T-helper 2 cell treated with Interferon-gamma antibody and Interleukin-4, amounts not matched to agents 5 μg/mL and 100 μg/mL, for 36 hours (primary cell): ENCODE measurements at regions not wholly inside any gene's neighbourhood (a gene's known extent, or its start where the extent isn't known, plus 50 kb on each side); places are given as distances from the start of the nearest gene placed in this dataset.
"Not testable (repeated sequence)": the region's sequence is repeated elsewhere in the genome, so short reads cannot be mapped to it uniquely, and the experiment has no call there.

Experiments
- DNase-seq: peaks from one replicate; pipeline ENCODE4 v3.0.0; 2021; ENCODE audit warnings: low spot score
- H3K27ac Mint-ChIP-seq: one replicate; pipeline ENCODE4 v1.8.0; 2021; ENCODE audit warnings: mild to moderate bottlenecking, mixed read lengths
- H3K27me3 Mint-ChIP-seq: one replicate; pipeline ENCODE4 v1.8.0; 2021; ENCODE audit warnings: low read depth, mixed read lengths
- H3K36me3 Mint-ChIP-seq: one replicate; pipeline ENCODE4 v1.8.0; 2021; ENCODE audit warnings: low read depth, mixed read lengths
- H3K4me1 Mint-ChIP-seq: one replicate; pipeline ENCODE4 v1.8.0; 2021; ENCODE audit warnings: low read depth, mixed read lengths
- H3K4me3 Mint-ChIP-seq: one replicate; pipeline ENCODE4 v1.8.0; 2022; ENCODE audit warnings: mild to moderate bottlenecking, moderate library complexity, mixed read lengths
- H3K9me3 Mint-ChIP-seq: one replicate; pipeline ENCODE4 v1.8.0; 2021; ENCODE audit warnings: mixed read lengths

DNA sequence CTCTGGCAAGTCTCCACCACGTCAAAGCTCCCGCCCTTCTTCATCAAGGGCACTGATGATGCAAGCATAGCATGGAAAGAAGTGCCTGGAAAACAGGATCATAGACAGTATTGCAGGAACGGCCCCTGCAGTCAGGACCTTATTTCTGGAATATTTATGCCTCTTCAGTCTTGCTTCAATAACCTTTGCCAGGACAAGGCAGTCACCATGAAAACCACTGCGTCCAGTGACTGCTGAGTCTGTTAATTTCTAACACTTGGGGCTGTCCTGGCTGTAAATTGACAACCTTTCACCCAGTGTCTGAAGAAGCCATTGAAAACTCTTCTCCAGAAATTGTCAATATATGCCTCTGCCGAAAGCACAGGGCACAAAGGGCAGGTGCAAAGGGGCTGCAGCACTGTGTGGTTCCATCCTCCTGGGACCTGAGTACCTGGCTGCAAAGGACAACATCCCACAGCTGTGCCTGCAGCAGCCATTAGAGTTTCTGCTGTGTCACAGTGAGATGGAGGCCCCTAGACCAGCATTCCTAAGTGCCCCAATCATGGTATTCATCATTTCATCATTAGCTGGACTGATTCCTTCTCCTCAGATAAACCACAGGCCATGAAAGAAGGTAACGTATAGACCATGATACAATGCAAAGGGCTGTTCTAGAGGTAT is 819.6 kb downstream of the RNF144A start:
- Mint-ChIP-seq H3K36me3 (peaks cover 79% of the 10 kb centered on the region), H3K9me3 (peaks cover 39% of the 10 kb centered on the region), H3K4me1 (peaks cover 24% of the 10 kb centered on the region), H3K27ac (no peak overlapping the region), H3K4me3 (no peak overlapping the region), H3K27me3 (no peaks in the 10 kb centered on the region)
- DNase-seq: no peak

DNA sequence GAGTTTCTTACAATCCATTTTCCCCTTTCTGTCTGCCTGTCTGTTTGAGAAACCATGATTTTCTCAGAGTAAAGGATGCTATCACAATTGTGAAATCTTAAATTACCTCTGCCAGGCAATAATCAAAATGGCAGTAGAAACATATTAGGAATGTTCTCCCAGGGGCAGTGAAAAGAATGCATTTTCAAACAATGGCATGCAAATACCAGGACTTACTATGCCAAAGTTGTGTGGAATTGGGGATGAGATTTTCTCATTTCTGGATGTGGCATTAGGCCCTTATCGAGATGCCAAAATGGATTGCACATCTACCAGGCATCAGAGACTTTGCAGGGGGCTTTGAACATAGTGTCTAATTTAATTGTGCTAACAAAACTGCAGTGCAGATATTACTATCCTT is 821.4 kb downstream of the RNF144A start:
- Mint-ChIP-seq H3K4me3 (no peak overlapping the region), H3K9me3 (peaks cover 56% of the 10 kb centered on the region), H3K4me1 (peaks cover 18% of the 10 kb centered on the region), H3K27me3 (no peaks in the 10 kb centered on the region), H3K27ac (no peak overlapping the region), H3K36me3 (peaks cover 82% of the 10 kb centered on the region)
- no peak for DNase-seq

DNA sequence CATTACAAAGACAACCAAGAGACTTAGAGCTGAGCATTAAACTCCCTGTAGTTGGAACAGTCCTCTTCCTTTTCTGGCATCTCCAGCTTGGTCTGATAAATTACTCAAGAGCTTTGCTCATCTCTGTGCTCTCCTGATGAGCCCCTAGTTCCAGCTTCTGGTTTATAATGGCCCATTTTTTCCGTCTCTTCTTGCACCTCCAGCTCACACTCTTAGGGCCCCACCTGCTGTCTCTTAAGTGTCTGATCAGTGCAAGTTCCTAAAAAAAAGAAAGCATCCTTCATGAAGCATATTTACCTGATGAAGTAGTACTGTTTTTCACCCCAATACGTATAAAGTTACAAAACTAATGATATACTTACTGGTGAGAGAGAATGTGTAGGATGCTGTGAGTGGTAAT is 822.9 kb downstream of the RNF144A start:
- Mint-ChIP-seq H3K9me3 (peaks cover 61% of the 10 kb centered on the region), H3K27me3 (no peaks in the 10 kb centered on the region), H3K36me3 (peaks cover 84% of the 10 kb centered on the region), H3K4me1 (peaks cover 24% of the 10 kb centered on the region), H3K4me3 (no peak overlapping the region), H3K27ac (no peak overlapping the region)
- no peak for DNase-seq

DNA sequence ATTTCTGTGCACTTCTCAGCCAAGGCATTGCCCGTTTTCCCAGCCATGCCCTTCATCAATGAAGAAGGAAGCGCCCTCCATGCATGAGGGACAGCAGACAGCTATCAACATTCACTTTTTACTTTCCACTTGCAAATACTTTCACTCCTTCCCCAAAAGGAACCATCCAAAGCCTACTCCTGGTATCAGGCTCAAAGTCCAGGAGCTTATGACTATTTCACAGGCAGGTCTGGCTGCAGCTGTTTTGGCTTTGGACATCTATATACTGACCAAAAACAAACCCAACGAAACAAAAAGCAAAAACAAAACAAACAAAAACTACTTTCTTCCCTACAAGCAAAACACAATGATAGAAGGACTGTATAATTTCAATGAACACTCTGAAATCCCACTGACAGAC is 825.1 kb downstream of the RNF144A start:
- Mint-ChIP-seq H3K36me3 (peaks cover 80% of the 10 kb centered on the region), H3K4me3 (no peak overlapping the region), H3K9me3 (peaks cover 63% of the 10 kb centered on the region), H3K27me3 (no peaks in the 10 kb centered on the region), H3K27ac (no peak overlapping the region), H3K4me1 (peaks cover 19% of the 10 kb centered on the region)
- DNase-seq: no peak

DNA sequence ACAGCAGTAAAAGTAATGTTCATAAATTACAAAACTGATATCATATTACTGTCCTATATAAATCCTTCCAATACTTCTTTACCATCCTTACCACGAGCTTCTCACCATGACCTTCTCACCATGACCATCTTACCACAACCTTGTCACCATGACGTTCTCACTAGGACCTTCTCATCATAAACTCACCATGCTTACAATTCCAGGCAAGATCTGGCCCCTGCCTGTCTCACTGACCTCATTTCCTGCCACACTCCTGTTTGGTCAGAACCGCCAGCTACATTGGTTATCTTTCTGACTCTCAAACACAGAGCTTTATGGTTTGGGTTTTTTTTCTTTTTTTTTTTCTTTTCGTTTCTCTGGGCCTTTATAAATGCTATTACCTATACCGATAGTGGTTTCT is 827.6 kb downstream of the RNF144A start:
- H3K27me3 Mint-ChIP-seq: no peaks in the 10 kb centered on the region
- peaks cover 16% of the 10 kb centered on the region for H3K4me1 Mint-ChIP-seq
- no peak overlapping the region for H3K4me3 Mint-ChIP-seq
- peaks cover 77% of the 10 kb centered on the region for H3K36me3 Mint-ChIP-seq
- H3K9me3 Mint-ChIP-seq: peaks cover 76% of the 10 kb centered on the region
- DNase-seq: peak; percentile 46
- H3K27ac Mint-ChIP-seq: peak overlapping the region; percentile 60

DNA sequence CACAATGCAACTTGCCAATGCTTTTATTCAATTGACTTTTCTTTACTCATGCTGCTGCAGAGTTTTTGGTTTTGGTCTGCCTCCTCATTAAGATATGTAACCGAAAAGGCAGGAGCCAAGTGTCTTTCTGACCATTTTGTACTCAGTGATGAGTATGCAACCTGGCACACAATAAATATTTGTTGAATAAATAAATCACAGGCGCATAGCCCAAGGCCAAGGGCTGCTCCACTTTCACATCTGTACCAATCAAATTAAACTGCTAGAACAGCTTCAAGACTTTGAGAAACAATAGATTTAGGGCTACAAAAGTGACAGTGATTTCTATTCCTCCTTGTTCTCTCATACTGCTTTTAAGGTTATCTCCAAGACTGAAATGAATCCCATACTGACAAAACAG is 828.2 kb downstream of the RNF144A start:
- Mint-ChIP-seq H3K9me3 (peaks cover 80% of the 10 kb centered on the region), H3K27me3 (no peaks in the 10 kb centered on the region), H3K36me3 (peaks cover 72% of the 10 kb centered on the region), H3K27ac (no peak overlapping the region), H3K4me3 (no peak overlapping the region), H3K4me1 (peaks cover 16% of the 10 kb centered on the region)
- DNase-seq: no peak

DNA sequence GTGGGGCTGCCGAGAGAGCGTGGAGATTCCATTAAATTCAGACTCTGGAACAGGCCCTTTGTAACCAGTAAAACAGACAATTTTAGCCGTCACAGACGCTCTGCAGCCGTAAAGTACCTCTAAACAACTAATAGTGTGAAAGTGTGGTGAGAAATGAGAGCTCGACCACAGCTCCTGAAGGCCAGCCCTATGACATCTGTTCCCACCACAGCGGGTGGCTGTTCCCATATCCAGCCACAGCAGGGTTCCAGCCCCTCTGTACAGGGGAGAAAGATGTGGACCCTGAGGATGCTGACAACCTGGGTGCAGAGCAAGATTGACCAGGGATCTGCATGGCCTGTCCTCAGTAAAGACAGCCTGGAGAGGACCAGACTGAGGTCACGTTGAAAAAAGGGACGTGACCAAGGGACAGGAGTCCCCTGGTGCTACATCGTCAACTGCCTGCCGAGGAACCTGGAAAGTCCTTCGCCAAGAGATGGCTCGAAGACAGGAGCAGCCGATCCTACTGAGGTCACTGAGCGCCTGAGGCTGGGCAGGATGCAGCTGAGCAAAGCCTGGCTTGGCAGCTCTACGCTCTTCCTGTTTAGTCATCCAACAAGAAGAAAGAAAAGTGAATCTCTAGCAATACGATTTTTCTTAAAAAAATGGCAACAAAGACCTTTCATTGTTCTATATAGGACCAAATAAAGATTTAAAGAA is 831.7 kb downstream of the RNF144A start:
- Mint-ChIP-seq H3K27me3 (no peaks in the 10 kb centered on the region), H3K27ac (no peak overlapping the region), H3K4me1 (peaks cover 13% of the 10 kb centered on the region), H3K4me3 (no peak overlapping the region), H3K9me3 (peaks cover 72% of the 10 kb centered on the region), H3K36me3 (peaks cover 59% of the 10 kb centered on the region)
- DNase-seq: no peak

DNA sequence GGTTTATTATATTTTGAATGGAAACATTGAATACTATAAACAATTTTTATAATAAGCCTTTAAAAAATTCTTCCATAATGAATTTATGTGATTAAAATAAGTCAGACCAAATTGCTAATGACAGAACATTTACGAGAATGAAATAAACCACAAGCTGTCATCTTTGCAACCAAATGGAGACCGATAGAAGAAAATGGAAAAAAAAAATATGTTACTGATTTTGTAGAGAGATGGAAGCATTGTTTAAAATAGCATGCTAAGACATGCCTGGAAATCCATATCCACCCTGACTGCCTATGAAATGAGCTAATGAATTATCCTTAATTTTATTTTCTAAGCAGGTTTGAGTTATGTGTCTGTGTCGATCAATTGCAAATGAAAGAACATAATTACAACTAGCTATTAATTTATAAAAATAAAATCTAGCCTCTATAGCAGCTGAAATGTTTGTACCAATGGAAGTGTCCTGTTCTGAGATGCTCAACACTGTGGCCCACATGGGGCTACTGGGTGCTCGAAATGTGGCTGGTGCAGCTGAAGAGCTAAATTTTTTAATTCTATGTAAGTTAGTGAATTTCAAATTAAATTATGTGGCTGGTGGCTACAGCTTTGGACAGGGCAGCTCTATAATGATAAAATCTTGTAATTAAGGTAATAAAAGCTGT is 832.8 kb downstream of the RNF144A start:
- no peak overlapping the region for H3K4me3 Mint-ChIP-seq
- DNase-seq: no peak
- no peaks in the 10 kb centered on the region for H3K27me3 Mint-ChIP-seq
- H3K4me1 Mint-ChIP-seq: peaks cover 5% of the 10 kb centered on the region
- H3K36me3 Mint-ChIP-seq: peaks cover 59% of the 10 kb centered on the region
- peaks cover 73% of the 10 kb centered on the region for H3K9me3 Mint-ChIP-seq
- H3K27ac Mint-ChIP-seq: no peak overlapping the region

DNA sequence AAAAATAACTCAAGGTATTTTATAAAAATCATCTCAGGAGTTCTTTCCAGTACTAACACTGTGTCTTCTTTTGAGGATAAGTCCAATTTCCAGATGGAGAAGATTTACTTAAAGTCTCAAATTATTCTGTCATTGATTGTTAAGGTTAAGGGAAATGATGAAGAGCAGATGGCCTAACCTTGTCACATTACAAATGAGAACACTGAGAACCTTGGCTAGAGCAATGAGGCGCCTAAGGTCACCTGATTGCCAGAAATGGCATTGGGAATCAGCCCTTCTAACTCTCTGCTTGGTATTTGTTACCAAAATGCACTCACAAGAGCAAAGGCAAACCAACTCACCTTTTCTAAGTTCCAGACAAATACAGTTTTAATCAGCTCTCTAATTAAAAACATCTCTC is 835.1 kb downstream of the RNF144A start:
- peaks cover 60% of the 10 kb centered on the region for H3K36me3 Mint-ChIP-seq

DNA sequence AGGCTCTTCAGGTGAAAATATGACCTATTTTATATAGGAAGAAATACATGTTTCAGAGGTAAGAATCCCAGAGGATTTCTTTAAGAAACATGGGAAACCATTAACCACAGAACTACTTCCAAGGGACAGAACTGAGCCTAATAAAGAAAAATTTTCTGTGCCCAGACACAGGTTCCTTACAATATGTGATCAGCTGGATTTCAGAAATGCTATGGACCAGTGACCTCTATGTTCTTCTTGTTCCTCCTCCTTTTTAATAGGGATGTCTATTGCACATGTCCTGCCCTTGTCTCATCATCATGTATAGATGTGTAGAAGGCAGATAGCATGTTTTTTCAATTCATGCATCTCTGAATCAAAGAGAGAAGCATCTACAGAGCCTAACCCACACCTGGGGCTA is 836.6 kb downstream of the RNF144A start:
- H3K4me3 Mint-ChIP-seq: no peak overlapping the region
- H3K4me1 Mint-ChIP-seq: peaks cover 7% of the 10 kb centered on the region
- H3K9me3 Mint-ChIP-seq: peaks cover 74% of the 10 kb centered on the region
- DNase-seq: no peak
- no peaks in the 10 kb centered on the region for H3K27me3 Mint-ChIP-seq
- no peak overlapping the region for H3K27ac Mint-ChIP-seq
- H3K36me3 Mint-ChIP-seq: peaks cover 59% of the 10 kb centered on the region

More for the DNA sequence above, 835.1 kb downstream of the RNF144A start:
- Mint-ChIP-seq H3K27me3 (no peaks in the 10 kb centered on the region), H3K4me3 (no peak overlapping the region), H3K27ac (no peak overlapping the region), H3K9me3 (peaks cover 75% of the 10 kb centered on the region), H3K4me1 (peaks cover 1% of the 10 kb centered on the region)
- no peak for DNase-seq

DNA sequence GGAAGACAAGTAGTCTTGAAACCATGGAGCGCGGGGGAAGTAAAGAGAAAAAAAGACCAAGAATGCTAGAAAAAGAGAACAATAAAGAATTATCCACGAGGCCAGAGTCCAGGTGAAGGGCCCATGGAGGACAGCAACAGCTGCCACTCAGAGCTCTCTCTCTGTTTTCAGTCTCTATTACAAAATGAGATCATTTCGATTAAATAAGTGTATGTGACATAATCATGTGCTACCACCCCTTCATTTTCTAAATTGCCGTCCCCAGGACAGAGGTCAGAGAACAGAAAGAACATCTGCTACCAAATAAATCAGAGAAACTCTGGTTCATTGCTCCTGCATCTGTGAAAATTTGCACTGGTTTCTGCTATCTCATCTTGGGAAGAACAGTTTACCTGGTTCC is 838.7 kb downstream of the RNF144A start:
- H3K27me3 Mint-ChIP-seq: no peaks in the 10 kb centered on the region
- no peak overlapping the region for H3K4me3 Mint-ChIP-seq
- peaks cover 7% of the 10 kb centered on the region for H3K4me1 Mint-ChIP-seq
- H3K36me3 Mint-ChIP-seq: peaks cover 65% of the 10 kb centered on the region
- H3K27ac Mint-ChIP-seq: no peak overlapping the region
- peaks cover 80% of the 10 kb centered on the region for H3K9me3 Mint-ChIP-seq
- no peak for DNase-seq

DNA sequence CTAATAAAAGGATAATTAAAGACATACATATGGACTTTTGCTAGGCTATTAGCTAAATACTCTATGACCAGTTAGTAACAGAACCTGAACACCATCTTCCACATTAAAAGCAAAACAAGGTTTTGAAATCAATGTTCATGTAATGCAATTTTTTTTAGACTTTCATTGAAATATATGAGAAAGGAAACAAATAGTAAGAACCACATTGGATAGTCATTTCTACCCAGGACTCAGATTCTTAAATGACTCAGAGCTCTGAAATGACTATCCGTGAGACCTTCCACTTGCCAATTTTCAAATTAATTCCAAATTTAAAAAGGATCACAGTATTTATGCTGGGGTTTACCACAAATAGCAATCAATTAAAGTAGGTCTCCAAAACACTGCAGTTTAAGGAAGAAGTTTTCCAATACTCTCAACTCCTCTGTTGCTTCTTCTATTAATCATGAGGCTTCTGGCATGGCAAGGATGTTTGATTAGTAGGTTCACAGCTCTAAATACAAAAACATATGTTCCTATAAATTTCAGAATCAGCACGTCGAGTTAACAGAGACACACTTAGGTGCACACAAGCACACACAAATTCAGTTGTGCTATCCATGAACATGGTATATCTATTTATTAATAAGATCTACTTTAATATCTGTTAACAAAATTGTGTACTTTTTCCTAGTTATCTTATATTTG is 841.0 kb downstream of the RNF144A start:
- Mint-ChIP-seq H3K27ac (no peak overlapping the region), H3K4me3 (no peak overlapping the region), H3K4me1 (peaks cover 7% of the 10 kb centered on the region), H3K36me3 (peaks cover 61% of the 10 kb centered on the region), H3K9me3 (peaks cover 78% of the 10 kb centered on the region), H3K27me3 (no peaks in the 10 kb centered on the region)
- no peak for DNase-seq

DNA sequence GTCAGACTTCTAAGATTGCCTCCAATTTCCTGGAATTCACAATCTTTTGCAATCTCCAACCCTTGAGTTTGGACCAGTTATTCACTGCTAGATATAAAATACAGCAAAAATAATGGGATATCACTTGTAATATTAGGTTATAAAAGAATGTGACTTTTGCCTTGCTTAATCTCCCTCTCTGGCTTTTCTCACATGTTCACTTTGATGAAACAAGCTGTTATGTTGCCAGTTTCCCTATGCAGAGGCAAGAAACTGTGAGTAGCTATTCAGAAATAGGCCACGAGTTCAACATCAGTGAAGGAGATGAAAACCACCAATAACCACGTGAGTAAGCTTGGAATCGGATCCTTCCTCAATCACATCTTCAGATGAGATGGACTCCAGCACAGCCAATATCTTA is 842.7 kb downstream of the RNF144A start:
- Mint-ChIP-seq H3K9me3 (peaks cover 75% of the 10 kb centered on the region), H3K4me1 (peaks cover 7% of the 10 kb centered on the region), H3K36me3 (peaks cover 61% of the 10 kb centered on the region), H3K4me3 (no peak overlapping the region), H3K27me3 (no peaks in the 10 kb centered on the region), H3K27ac (no peak overlapping the region)
- DNase-seq: no peak

DNA sequence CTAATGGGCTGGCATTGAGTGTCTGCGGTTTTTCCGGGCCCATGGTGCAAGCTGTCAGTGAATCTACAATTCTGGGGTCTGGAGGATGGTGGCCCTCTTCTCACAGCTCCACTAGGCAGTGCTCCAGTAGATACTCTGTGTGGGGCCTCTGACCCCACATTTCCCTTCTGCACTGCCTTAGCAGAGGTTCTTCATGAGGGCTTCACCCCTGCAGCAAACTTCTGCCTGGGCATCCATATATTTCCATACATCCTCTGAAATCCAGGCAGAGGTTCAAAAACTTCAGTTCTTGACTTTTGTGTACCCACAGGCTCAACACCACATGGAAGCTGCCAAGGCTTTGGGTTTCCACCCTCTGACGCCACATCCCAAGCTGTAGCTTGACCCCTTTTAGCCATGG is 846.2 kb downstream of the RNF144A start:
- Mint-ChIP-seq H3K36me3 (peaks cover 34% of the 10 kb centered on the region), H3K9me3 (peaks cover 50% of the 10 kb centered on the region)
- not testable (repeated sequence) for H3K4me3 Mint-ChIP-seq, H3K4me1 Mint-ChIP-seq, DNase-seq, H3K27ac Mint-ChIP-seq, H3K27me3 Mint-ChIP-seq
